SK-N-MC (cell line): ENCODE measurements at regions not wholly inside any gene's neighbourhood (a gene's known extent, or its start where the extent isn't known, plus 50 kb on each side); places are given as distances from the start of the nearest gene placed in this dataset.

ENCODE experiments used
- EZH2 ChIP-seq: fragments of 200-600 bp; sonication (generic); IDR thresholded peaks from one replicate; pipeline ENCODE4 v1.6.1; 2017; ENCODE audit warnings: antibody characterized with exemption
- FOXP2 ChIP-seq: optimal IDR thresholded peaks from 2 replicates; pipeline ENCODE3; 2011; ENCODE audit warnings: mild to moderate bottlenecking, moderate library complexity; ENCODE audit not compliant: insufficient read depth; ENCODE audit errors: extremely low read length, control extremely low read depth
- POLR2AphosphoS5 ChIP-seq: IDR thresholded peaks from 2 replicates; pipeline ENCODE4 v1.6.1; 2012; ENCODE audit warnings: mild to moderate bottlenecking, low read depth, low read length, borderline replicate concordance

DNA sequence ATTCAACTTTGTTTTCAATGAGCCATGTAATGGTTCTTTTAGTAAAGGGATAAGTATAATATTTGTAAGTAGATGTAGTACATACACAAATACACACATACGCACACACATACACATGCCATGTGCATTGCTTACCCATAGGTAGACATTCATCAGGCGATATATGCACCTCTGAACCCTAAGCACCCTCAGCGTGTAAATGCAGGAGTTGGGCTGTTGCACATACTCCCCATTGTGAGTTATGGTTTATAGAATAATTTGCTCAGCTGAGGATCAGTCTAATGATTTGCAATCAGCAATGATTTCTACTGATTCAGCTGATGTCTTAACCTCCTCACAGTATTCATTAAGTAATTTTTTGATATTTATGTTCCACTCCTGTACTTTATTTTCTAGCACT is 217.6 kb upstream of the ETAA1 start:
- TF ChIP-seq FOXP2, result no peak
- no peak for TF ChIP-seq EZH2
- no peak for TF ChIP-seq POLR2AphosphoS5
